ENCODE measurements at regions not wholly inside any gene's neighbourhood (a gene's known extent, or its start where the extent isn't known, plus 50 kb on each side); places are given as distances from the start of the nearest gene placed in this dataset.

DNA sequence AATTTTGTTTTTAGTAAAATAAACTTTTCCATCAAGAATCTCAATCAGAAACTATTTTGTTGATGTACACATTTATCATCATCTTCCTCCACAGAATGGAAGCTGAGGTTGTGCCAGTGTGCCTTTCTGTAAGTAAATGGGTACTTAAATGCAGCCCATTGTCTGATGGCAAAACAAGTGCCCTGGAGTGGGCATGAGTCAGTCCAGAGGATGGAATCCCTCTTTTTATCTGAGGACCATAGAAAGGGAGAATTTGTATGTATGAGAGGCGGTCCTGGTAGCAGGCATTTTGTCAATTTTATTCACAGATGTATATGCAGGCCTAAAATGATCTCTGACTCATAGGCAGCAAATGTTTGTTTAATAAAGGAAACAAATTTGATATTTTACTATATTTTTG, 102.1 kb upstream of the MAGI2 start:
- TF ChIP-seq, protein P1, sequence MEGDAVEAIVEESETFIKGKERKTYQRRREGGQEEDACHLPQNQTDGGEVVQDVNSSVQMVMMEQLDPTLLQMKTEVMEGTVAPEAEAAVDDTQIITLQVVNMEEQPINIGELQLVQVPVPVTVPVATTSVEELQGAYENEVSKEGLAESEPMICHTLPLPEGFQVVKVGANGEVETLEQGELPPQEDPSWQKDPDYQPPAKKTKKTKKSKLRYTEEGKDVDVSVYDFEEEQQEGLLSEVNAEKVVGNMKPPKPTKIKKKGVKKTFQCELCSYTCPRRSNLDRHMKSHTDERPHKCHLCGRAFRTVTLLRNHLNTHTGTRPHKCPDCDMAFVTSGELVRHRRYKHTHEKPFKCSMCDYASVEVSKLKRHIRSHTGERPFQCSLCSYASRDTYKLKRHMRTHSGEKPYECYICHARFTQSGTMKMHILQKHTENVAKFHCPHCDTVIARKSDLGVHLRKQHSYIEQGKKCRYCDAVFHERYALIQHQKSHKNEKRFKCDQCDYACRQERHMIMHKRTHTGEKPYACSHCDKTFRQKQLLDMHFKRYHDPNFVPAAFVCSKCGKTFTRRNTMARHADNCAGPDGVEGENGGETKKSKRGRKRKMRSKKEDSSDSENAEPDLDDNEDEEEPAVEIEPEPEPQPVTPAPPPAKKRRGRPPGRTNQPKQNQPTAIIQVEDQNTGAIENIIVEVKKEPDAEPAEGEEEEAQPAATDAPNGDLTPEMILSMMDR (IDR thresholded peaks at IDR 0.05) = no peak
- TF ChIP-seq POLR2A (IDR thresholded peaks at IDR 0.05) = no peak
